Smooth muscle cell (in vitro differentiated cells): ENCODE measurements at regions not wholly inside any gene's neighbourhood (a gene's known extent, or its start where the extent isn't known, plus 50 kb on each side); places are given as distances from the start of the nearest gene placed in this dataset.

Experiments
- DNase-seq: peaks from one replicate; lab custom pipeline; 2025; ENCODE audit not compliant: unreplicated experiment; lab: John Stamatoyannopoulos, UW
- H2AFZ ChIP-seq: fragments of 200-600 bp; sonication (generic); 2 replicates; pipeline ENCODE4 v1.6.0; 2016; ENCODE audit warnings: antibody characterized with exemption, low read depth, mild to moderate bottlenecking
- H3F3A ChIP-seq: fragments of 200-600 bp; sonication (generic); 2 replicates; pipeline ENCODE4 v1.6.0; 2017; ENCODE audit warnings: antibody characterized with exemption, low read depth
- H3K27ac ChIP-seq: fragments of 200-600 bp; sonication (generic); 2 replicates; pipeline ENCODE4 v1.5.1; 2016; ENCODE audit warnings: low read depth, mild to moderate bottlenecking
- H3K27me3 ChIP-seq: fragments of 200-600 bp; sonication (generic); 2 replicates; pipeline ENCODE4 v1.6.1; 2016; ENCODE audit warnings: low read depth, mild to moderate bottlenecking
- H3K36me3 ChIP-seq: fragments of 200-600 bp; sonication (generic); 2 replicates; pipeline ENCODE4 v1.5.1; 2016; ENCODE audit warnings: low read depth
- H3K4me1 ChIP-seq: fragments of 200-600 bp; sonication (generic); 2 replicates; pipeline ENCODE4 v1.5.1; 2016; ENCODE audit warnings: low read depth
- H3K4me2 ChIP-seq: fragments of 200-600 bp; sonication (generic); 2 replicates; pipeline ENCODE4 v1.6.0; 2016; ENCODE audit warnings: mild to moderate bottlenecking
- H3K4me3 ChIP-seq: fragments of 200-600 bp; sonication (generic); 2 replicates; pipeline ENCODE4 v1.5.1; 2016; ENCODE audit warnings: mild to moderate bottlenecking
- H3K79me2 ChIP-seq: fragments of 200-600 bp; sonication (generic); 2 replicates; pipeline ENCODE4 v1.6.0; 2016; ENCODE audit warnings: low read depth, mild to moderate bottlenecking
- H3K9ac ChIP-seq: fragments of 200-600 bp; sonication (generic); 2 replicates; pipeline ENCODE4 v1.6.0; 2016; ENCODE audit warnings: low read depth
- H3K9me3 ChIP-seq: fragments of 200-600 bp; sonication (generic); replicated peaks from 2 replicates; pipeline ENCODE4 v1.5.1; 2016; ENCODE audit warnings: low read depth
- H4K20me1 ChIP-seq: fragments of 200-600 bp; sonication (generic); 2 replicates; pipeline ENCODE4 v1.6.0; 2016; ENCODE audit warnings: low read depth
- CTCF ChIP-seq: fragments of 200-600 bp; sonication (generic); IDR thresholded peaks from 2 replicates; pipeline ENCODE4 v1.5.1; 2017; ENCODE audit warnings: borderline replicate concordance, mild to moderate bottlenecking, antibody characterized with exemption; ENCODE audit not compliant: insufficient read depth, poor library complexity, severe bottlenecking
- WGBS: methylation state at CpG from one replicate; pipeline ENCODE4 v1.1.7; 2016; ENCODE audit warnings: low lambda C conversion rate; 5-methylcytosine and 5-hydroxymethylcytosine counted together

DNA sequence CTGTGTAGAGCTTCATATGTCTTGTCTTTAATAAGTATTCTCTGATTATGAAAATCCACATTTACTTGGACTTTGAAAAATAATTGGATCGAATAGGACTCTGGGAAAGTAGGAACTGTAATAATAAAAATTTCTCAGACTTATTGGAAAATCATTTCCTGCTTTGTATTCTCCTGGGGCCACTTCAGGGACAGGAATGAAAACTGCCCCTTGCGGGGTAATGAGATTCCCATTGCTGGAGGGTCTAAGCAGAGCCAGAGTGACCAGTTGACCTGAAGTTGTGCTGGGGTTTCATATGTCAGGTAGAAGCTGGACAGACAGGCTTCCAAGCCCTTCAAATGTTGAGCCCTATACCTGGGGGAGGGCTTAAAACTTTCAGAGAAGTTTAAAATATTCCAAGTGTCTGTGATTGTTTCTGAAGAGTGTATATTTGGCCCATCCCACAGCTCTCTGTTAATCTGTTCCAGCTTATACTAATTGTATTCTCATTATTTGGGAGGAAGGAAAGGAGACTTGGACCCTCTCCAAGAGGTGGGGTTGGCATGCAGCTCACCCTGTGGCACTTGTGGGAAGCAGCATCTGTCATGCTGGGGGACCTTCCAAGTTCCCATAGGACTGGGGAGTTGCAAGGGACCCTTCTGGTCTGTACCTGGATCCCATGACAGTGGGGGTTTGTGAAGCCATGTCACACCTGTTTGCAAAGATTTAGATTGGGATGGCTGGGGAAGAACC, 268.7 kb upstream of the ATP5MC3 start:
- no peaks in the 10 kb centered on the region for H3K79me2 ChIP-seq
- TF ChIP-seq CTCF = no peak
- H3K36me3 ChIP-seq = no peaks in the 10 kb centered on the region
- H3K27ac ChIP-seq = no peak overlapping the region
- no peak overlapping the region for H3K4me3 ChIP-seq
- no peaks in the 10 kb centered on the region for H4K20me1 ChIP-seq
- DNase-seq = no peak
- H2AFZ ChIP-seq = no peak overlapping the region
- H3F3A ChIP-seq = no peaks in the 10 kb centered on the region
- WGBS = 91% methylated on average over 2 of the region's 2 CpGs
- no peaks in the 10 kb centered on the region for H3K4me1 ChIP-seq
- H3K9me3 ChIP-seq = no peaks in the 10 kb centered on the region
- H3K9ac ChIP-seq = no peak overlapping the region
- no peaks in the 10 kb centered on the region for H3K27me3 ChIP-seq
- H3K4me2 ChIP-seq = no peak overlapping the region

GRCh38 chr2:175449616-175450015, 268.1 kb upstream of the ATP5MC3 start:
- no peak for TF ChIP-seq CTCF
- Histone ChIP-seq H3K27ac (no peak overlapping the region), H3K79me2 (no peaks in the 10 kb centered on the region), H2AFZ (no peak overlapping the region), H3F3A (no peaks in the 10 kb centered on the region), H3K36me3 (no peaks in the 10 kb centered on the region), H3K27me3 (no peaks in the 10 kb centered on the region), H3K4me2 (no peak overlapping the region), H3K9ac (no peak overlapping the region), H3K4me1 (no peaks in the 10 kb centered on the region), H4K20me1 (no peaks in the 10 kb centered on the region), H3K4me3 (no peak overlapping the region), H3K9me3 (no peaks in the 10 kb centered on the region)
- no peak for DNase-seq

- H3K9ac ChIP-seq = no peak overlapping the region
- 87% methylated on average over 4 of the region's 4 CpGs for WGBS
- H3K27me3 ChIP-seq = peaks cover 3% of the 10 kb centered on the region
- no peak for TF ChIP-seq CTCF
- no peaks in the 10 kb centered on the region for H3K9me3 ChIP-seq
- DNase-seq = no peak
- peaks cover 14% of the 10 kb centered on the region for H3K4me1 ChIP-seq
- H3K27ac ChIP-seq = no peak overlapping the region
- no peak overlapping the region for H3K4me3 ChIP-seq
- H3F3A ChIP-seq = no peaks in the 10 kb centered on the region
- H3K79me2 ChIP-seq = no peaks in the 10 kb centered on the region
- no peaks in the 10 kb centered on the region for H4K20me1 ChIP-seq
- no peak overlapping the region for H2AFZ ChIP-seq
- H3K36me3 ChIP-seq = no peaks in the 10 kb centered on the region
- no peak overlapping the region for H3K4me2 ChIP-seq
These were observed 264.7 kb upstream of the ATP5MC3 start for GRCh38 chr2:175446201-175446600.

DNA sequence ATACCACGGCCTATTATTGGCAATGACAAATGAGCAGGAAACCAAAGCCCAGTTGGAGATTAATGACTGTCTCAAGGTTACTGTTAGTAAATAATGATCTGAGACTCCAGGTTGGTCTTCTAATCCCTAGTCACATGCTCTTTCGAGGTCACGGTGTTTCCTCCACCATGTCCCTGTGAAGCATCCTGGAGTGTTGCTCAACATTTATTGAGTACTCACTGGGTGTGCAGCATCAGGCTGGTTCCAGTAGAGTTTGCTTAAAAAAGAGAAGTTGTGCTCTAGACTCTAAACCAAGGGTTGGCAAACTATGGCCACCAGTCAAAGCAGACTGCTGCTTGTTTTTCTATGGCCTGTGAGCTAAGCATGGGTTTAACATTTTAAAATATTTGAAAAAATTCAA, 263.8 kb upstream of the ATP5MC3 start:
- Histone ChIP-seq H3K27me3 (peaks cover 8% of the 10 kb centered on the region), H3K79me2 (no peaks in the 10 kb centered on the region), H3K4me1 (peaks cover 22% of the 10 kb centered on the region), H3K36me3 (no peaks in the 10 kb centered on the region), H3K9me3 (no peaks in the 10 kb centered on the region), H3K4me3 (no peak overlapping the region), H3F3A (no peaks in the 10 kb centered on the region), H3K9ac (no peak overlapping the region), H3K4me2 (no peak overlapping the region), H3K27ac (no peak overlapping the region), H4K20me1 (no peaks in the 10 kb centered on the region), H2AFZ (no peak overlapping the region)
- no peak for DNase-seq
- 98% methylated on average over 3 of the region's 3 CpGs for WGBS
- no peak for TF ChIP-seq CTCF
